HG03354 (cell line): ENCODE measurements at regions not wholly inside any gene's neighbourhood (a gene's known extent, or its start where the extent isn't known, plus 50 kb on each side); places are given as distances from the start of the nearest gene placed in this dataset.
A peak's percentile ranks its signal among the peaks of the same experiment; 100 is the strongest.
"Not testable (repeated sequence)": the region's sequence is repeated elsewhere in the genome, so short reads cannot be mapped to it uniquely, and the experiment has no call there.

Source experiments
- ATAC-seq: cut with Tn5 transposase; IDR thresholded peaks from one replicate; pipeline ENCODE4 v1.9.1; 2021; ENCODE audit warnings: mild to moderate bottlenecking; ENCODE audit not compliant: unreplicated experiment, poor library complexity, severe bottlenecking

DNA sequence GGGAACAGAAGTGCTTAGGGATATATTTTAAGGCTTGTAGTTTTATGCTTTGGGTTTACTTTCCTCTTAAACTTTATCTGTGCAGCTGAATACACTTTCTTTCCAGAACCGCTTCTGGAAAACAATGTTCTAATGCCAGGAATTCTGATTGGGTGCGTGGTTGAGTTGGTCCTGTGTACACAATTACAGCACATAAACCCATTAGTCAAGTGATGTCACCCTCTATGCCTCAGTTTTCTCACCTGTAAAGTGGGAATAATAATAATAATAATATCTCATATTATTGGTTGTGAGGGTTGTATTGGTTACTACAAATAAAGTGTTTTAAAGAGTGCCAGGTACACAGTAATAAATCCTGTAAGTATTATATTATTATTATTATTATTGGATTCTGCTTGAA lies 129.2 kb downstream of the MID1IP1 start:
- no peak for ATAC-seq

DNA sequence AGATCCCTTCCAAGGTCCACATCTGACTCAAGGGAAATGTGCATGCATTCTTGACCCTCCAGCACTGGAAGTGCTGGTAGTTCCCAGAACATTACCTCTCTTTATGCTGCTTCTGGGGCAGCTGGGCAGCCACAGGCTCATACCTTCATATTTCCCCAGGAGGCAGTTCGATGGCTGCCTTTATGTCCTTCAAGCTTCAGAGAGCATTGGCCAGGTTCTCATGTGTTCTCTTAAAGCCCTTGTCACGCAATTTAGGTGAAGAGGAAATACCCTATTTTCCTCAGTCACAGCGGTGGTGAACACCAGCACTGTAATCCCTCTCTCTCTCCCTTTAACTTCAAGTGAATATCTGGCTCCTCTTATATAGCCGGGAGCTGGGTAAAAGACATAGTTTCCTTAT lies 134.3 kb downstream of the MID1IP1 start:
- no peak for ATAC-seq

DNA sequence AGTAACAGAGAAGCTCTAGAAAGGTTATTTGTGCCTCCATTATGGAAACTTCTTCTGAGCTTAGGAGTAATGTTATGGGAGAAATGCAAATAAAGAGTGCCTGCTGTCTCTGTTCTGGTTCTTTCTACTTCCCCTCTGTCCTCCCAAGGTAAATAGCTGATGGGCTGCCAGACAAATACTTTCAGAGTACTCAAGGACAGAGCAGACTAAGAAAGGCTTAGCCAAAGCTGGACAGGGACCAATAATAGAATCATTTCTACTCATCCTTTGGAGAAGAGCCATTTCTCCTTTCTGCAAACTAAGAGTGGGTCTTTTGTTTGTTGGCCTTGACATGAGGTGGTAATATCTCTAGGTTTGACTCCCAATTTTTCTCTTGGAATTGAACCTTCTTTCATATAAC lies 136.1 kb downstream of the MID1IP1 start:
- ATAC-seq, result no peak

DNA sequence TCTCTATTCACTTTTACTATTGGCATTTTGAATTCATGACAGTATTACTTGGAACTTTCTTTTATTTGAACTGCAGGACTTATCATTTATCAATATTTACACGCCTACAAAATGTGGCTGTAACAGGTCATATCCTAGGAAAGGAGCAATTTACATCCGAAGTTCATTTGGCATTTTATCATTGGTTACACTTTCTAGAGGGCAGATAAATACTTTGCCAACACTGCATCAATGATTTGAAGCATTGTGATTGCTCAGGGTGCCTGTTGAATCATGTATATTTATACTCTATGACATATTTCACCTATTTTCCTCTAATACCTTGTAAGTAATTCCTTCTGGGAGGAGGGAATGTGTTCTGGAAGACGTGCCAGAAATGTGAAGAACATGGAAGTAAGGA lies 136.7 kb downstream of the MID1IP1 start:
- ATAC-seq, result no peak

DNA sequence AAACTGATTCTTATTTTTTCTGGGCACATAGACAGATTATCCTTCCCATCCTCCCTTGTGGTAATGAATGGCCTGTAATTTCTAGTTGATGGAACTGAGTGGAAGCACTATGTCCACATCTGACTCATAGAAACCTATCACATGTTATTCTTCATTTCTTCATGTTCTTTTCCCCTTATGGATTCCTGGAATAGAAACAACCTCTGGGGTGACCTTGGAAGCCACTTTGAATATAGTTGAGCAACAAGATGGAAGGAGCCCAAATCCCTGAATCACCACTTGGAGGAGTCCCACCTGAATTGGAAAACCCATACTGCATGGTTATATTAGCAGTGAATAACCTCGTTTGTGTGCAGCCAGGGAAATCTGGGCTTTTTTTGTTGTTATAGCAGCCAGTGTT lies 137.8 kb downstream of the MID1IP1 start:
- ATAC-seq, result no peak

DNA sequence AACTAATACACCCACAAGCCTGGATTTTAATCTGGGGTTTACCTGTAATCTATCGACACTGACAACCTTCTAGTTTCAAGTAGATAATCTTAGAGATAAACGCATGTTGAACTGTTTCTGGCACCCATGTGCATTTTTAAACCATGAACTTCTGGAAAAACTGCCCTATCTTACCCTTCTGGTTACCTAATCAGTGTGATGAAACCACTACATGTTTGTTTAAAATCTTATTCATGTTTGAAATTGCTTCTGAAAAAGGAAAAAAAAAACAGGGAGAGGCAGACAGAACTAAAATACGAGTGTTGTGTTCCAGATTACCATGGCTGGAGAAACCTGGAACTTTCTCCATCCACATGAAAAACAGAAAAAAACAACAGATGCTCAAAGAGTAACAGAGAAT lies 139.3 kb downstream of the MID1IP1 start:
- no peak for ATAC-seq

DNA sequence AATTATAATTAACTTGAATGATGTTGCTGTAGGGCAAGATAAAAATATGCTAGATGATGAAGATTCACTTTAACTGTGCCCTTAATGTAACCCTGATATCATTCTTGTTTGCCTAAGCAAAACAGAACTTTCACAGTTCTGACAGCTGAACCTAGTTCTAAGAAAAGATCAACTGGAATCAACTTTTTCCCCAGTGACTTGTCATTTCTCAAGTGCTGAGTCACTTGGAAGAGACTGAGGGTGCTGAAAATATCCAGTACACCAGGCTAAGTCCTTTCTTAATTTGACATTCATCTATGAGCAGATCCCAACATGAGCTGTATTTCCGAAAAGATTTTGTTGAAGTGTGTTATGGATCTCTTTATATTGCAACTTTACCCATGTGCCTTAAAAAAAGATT lies 140.4 kb downstream of the MID1IP1 start:
- ATAC-seq, result no peak

DNA sequence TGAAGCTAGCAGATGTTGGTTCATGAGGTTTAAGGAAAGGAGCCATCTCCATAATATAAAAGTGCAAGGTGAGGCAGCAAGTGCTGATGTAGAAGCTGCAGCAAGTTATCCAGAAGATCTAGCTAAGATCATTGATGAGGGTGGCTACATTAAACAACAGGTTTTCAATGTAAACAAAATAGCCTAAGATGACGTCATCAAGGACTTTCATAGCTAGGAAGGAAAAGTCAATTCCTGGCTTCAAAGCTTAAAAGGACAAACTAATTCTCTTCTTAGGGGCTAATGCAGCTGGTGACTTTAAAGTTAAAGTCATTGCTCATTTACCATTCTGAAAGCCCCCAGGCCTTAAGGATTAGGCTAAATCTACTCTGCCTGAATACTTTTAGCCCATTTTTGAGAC lies 141.9 kb downstream of the MID1IP1 start:
- ATAC-seq, result no peak

DNA sequence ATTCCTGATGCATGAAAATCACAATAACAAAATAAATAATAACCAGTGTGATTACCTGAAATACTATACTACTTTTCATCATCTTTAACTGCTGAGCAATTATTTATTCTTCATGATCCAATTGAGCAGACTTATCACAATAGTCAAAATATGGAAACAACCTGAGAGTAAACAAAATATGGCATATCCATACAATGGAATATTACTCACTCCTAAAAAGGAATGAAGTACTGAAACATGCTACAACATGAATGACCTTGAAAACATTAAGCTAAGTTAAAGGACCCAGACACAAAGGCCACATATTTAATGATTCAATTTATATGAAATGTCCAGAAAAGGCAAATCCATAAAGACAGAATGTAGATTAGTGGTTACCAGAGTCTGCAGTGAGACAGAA lies 146.8 kb downstream of the MID1IP1 start:
- ATAC-seq, result no peak

DNA sequence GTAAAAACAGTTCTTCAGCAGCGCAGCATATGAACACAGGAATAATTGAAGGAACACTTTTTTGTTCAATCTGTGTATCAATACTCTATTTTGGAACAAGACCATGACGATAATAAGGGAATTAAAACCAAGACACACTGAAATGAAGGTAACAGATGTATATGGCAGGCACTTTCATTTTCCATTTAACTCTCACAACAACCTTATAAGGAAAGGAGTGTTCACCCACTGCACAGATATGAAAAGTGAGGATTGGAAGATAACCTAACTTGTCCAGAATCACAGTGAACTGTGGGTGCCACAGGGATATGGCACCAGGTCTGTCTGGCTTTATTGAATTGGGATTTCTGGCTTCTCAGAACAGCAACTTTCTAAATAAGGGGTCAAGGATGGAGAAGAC lies 153.3 kb downstream of the MID1IP1 start:
- ATAC-seq, result no peak

DNA sequence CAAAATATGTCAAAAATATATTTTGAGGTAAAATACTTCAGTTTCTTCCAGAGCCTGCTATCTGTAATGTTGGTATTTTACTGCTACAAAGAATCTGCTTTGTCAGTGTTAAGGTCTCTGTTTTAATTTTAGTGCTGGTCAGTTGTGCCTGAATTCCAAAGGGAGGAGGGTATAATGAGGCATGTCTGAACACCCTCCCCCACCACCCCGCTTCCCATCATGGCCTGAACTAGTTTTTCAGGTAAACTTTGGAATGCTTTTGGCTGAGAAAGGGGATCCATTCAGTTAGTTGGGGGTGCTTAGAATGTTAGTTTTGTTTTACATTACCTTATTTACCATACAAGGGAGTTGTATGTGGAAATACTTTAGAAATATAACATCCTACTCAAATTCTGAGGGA lies 158.5 kb downstream of the MID1IP1 start:
- no peak for ATAC-seq

DNA sequence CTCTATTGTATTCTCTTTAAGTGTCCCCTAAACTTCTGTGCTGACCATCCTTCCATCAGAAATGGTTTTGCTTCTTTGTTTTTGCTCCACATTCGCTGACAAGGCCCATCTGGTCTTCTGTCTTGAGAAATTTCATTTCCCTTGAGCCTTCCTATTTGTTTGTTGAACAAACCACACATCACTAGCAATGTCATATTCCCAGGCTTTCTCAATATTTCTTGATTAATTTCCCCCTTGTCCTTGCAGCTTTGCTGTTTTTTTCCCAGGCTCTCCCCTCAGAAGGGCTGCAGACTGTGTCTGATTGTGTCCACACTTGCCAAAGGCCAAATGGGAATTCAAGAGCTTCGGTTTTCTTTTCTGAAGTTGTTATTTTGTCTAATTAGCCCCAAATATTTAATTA lies 158.9 kb downstream of the MID1IP1 start:
- no peak for ATAC-seq

DNA sequence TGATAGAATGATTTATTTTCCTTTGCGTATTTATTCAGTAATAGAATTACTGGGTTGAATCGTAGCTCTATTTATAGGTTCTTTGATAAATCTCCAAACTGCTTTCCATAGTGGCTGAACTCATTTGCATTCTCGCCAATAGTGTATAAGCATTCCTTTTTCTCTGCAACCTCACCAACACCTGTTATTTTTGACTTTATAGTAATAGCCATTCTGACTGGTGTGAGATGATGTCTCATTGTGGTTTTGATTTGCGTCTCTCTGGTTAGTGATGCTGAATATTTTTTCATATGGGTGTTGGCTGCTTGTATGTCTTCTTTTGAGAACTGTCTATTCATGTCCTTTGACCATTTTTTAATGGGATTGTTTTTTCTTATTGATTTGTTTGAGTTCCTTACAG lies 160.7 kb downstream of the MID1IP1 start:
- no peak for ATAC-seq

DNA sequence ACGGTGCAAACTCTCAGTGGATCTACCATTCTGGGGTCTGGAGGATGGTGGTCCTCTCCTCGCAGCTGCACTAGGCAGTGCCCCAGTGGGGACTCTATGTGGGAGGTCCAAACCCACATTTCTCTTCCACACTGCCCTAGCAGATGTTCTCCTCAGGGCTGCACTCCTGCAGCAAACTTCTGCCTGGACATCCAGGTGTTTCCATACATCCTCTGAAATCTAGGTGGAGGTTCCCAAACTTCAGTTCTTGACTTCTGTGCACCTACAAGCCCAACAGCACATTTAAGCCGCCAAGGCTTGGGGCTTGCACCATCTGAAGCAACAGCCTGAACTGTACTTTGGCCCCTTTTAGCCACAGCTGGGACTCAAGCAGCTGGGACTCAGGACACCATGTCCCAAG lies 162.0 kb downstream of the MID1IP1 start:
- ATAC-seq, result not testable (repeated sequence)

DNA sequence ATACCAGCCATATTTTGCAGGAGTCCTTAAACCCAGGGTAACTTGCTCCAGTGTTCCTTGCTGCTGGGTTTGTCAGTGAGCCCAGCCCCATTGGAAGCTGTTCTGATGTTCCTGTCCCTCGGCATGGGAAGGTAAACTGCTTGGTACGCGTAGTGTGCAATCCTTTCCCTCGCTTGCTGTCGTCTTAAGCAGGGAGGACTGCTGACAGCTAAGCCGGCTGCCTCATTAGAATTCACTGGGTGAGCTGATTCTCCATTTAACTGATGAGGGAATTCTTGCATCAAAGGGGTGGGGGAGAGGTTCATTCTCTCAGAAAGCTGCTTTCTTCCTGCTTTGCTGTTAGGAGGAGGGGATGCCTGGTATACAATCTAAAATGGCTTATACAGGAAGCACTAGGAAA lies 164.6 kb downstream of the MID1IP1 start:
- ATAC-seq, result no peak

DNA sequence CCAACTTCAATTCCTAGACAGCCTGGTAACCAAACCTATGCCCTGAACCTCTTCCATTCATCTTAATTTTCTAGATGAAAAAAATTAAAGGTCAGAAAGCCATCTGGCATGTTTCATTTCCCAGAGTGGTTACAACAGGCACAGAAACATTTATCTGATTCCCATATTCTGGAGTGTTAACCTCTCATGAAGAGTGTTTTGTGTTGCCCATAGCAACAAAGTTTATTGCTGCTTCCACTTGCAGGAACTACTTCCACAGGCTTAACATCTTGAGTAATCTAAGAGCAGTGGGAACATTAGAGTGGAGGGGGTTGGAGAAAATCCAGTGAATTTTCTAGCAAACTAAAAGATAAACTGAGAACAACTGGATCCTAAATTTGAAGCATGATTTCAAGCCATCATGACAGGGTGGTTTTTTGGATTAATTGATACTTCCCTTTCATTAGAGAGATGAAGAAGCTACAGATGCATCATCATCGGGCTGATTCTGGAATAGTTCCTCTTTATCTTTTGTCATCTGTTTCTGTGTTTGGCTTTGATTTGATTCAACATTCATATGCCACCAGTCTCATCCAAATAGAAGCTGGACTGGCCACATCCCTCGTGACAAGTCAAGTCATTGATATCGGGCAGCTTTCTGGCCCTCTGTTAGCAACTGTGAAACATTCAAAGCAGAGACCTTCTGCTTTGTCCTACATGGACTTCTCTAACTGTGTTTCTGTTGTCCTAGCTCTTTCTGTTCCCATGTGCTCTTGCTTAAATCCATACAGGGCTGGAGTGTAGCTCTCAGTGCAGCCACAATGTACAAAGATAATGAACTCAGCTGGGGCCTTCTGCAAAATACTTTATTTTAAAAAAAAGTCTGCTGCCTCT lies 167.3 kb downstream of the MID1IP1 start:
- no peak for ATAC-seq

DNA sequence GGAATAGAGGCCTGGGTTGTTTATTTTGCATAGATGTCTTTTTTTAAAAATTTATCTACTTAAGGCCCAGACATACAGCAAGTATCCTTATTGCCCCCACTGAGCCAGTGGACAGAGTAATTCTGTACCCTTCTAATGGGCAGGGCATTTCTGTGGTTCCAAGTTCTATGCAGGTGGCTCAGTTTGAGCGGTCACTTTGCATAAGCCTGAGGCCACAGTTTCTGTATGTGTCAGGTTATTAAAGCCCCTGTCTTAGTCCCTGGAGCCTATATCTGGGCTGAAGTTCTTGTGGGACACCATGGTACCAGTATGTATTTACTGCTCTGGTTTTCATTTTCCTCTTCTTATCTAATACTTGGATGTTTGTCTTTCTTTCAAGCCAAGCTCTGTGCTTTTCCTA lies 168.8 kb downstream of the MID1IP1 start:
- ATAC-seq, result peak; percentile 80

DNA sequence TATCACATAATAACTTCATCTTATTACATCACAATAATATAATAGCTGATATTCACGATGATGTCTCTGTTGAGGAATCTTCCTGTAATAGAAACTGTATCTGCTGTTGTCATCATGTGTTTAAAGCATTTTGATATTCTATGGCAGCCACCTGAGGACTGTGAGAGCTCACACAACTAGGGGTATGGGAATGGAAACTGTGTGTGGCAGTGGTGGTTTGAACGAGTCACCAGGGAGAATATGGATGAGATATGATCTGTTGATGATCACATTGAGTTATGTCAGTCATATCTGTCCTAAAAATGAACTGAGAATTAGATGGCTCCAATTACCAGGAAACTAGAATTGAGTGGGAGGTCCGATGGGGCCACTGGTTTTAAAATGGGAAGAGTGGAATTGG lies 169.6 kb downstream of the MID1IP1 start:
- ATAC-seq, result no peak

DNA sequence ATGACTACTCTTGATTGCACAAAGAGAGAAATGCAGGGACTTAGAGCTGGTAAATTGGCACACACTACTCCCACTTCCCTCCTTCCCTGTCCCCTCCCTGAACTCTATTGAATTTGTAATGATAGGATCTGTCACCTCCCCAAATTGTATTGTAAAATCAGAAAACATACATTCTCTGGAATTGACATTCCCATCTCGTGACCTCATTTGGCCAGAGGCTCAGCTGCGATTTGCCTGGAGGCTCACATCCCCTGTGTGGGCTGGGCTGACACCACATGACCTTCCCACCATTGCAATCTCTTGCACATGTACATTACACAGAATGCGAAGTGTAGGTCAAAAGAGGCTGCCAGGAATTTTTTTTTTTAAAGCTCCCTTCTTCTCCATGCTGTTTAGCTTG lies 172.1 kb downstream of the MID1IP1 start:
- no peak for ATAC-seq

DNA sequence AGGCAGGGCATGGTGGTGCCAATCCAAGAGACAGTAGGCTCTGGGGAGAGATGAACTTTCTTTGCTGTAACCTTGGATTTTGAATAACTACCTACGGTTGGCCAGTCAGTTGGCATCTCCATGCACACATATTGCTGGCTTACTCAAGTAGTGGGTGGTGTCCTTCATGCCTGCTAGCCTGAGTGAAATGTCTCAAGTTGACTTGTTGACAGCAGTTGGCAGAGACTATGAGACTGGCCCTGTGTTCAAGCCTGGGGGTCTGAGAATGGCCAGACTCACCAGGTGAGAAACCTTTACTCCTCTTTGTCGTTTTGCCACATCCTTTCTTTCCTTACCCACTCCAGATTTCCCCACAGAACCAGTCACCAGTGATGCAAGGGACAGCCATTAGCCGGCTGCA lies 173.3 kb downstream of the MID1IP1 start:
- no peak for ATAC-seq

DNA sequence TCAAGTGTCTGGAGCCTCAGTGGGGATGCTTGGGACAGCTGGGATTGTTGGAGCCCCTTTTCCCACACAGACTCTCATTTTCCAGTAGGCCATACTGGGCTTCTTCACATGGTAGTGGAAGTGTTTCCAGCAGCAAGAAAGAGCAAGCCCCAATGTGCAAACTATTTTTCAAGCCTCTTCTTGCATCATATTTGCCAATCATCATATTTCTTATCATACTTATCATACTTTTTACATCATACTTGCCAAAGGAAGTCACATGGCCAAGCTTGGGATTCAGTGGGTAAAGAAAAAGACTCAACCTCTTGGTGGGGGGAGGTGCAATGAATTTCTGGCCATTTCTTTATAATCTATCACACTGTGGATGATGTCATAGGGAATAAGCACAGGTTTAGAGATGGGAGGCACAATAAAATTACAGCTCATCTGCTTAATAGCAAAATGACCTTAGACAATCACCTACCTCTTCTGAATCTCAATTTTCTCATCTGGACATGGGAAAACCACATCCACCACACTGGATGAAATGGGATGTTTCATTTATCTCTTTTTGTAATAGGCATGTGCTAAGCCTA lies 174.2 kb downstream of the MID1IP1 start:
- no peak for ATAC-seq

DNA sequence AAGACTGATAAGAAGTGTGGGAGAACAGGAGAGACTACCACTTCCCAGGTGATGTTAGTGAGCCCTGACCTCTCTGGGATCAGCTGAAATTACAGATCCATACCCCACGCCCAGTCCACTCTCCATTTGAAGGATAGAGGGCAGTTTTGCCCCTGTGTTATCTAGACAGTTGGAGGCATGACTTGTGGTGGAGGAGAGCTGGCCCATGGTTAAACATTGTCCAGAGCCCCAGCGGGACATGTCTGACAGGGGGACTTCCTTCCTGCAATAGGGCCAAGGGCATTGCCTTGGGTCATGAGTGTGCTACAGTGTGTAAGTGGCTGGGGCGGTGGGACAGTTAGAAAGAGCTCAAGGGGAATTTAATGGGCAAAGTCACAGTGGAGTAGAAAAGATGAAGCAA lies 181.1 kb downstream of the MID1IP1 start:
- ATAC-seq, result peak; percentile 68
